K562 (cell line): ENCODE measurements at regions not wholly inside any gene's neighbourhood (a gene's known extent, or its start where the extent isn't known, plus 50 kb on each side); places are given as distances from the start of the nearest gene placed in this dataset.

Experiments used
- BHLHE40 ChIP-seq: IDR thresholded peaks from 2 replicates; pipeline ENCODE4 v1.6.1; 2011; ENCODE audit warnings: low read length, improper control_type of control experiment
- E2F5 ChIP-seq: sonication (generic); formaldehyde crosslinking; IDR thresholded peaks from 2 replicates; pipeline ENCODE4 v1.8.0; 2022; ENCODE audit warnings: mild to moderate bottlenecking, missing genetic modification reagents
- ELK1 ChIP-seq: sonication (generic); formaldehyde crosslinking; IDR thresholded peaks from 2 replicates; pipeline ENCODE4 v1.8.1; 2022; ENCODE audit warnings: missing genetic modification reagents
- FOXJ2 ChIP-seq: fragments of 200-800 bp; sonication (Bioruptor generic); IDR thresholded peaks from 2 replicates; pipeline ENCODE4 v1.6.1; 2016; ENCODE audit warnings: missing genetic modification characterization, missing compliant biosample characterization
- HIVEP1 ChIP-seq: fragments of 250-450 bp; sonication (Bioruptor Pico); IDR thresholded peaks from 2 replicates; pipeline ENCODE4 v1.4.0; 2020; ENCODE audit warnings: mild to moderate bottlenecking
- HSF4 ChIP-seq: fragments of 250-450 bp; sonication (Bioruptor Pico); IDR thresholded peaks from 2 replicates; pipeline ENCODE4 v2.1.2; 2022; ENCODE audit warnings: mild to moderate bottlenecking, moderate library complexity, borderline replicate concordance
- KLF13 ChIP-seq: fragments of 450-650 bp; IDR thresholded peaks from 2 replicates; pipeline ENCODE4 v1.6.1; 2016; ENCODE audit warnings: missing genetic modification characterization, low read depth, mild to moderate bottlenecking, missing compliant biosample characterization, moderate library complexity, borderline replicate concordance
- MTA3 ChIP-seq: fragments of 450-650 bp; formaldehyde crosslinking; IDR thresholded peaks from 2 replicates; pipeline ENCODE4 v1.6.1; 2017; ENCODE audit warnings: mild to moderate bottlenecking, borderline replicate concordance
- NONO ChIP-seq, 2 experiments: fragments of 200-400 bp in 1 of 2; fragments of 450-650 bp in 1 of 2; formaldehyde crosslinking in 1 of 2; IDR thresholded peaks; 2 replicates each; pipeline ENCODE4 v1.6.1; 2017; ENCODE audit warnings: low read depth in 2 of 2, mild to moderate bottlenecking in 2 of 2, moderate library complexity in 2 of 2, low read length in 1 of 2
- NR2F6 ChIP-seq: fragments of 450-650 bp; formaldehyde crosslinking; IDR thresholded peaks from 2 replicates; pipeline ENCODE4 v1.4.0; 2020; ENCODE audit warnings: mild to moderate bottlenecking
- OTX1 ChIP-seq: fragments of 450-650 bp; formaldehyde crosslinking; IDR thresholded peaks from 2 replicates; pipeline ENCODE4 v1.4.0; 2022; ENCODE audit warnings: mild to moderate bottlenecking
- POLR2A ChIP-seq: fragments of 450-650 bp; conservative IDR thresholded peaks from 2 replicates; pipeline ENCODE4 v1.6.1; 2016
- POLR3G ChIP-seq: IDR thresholded peaks from 2 replicates; pipeline ENCODE4 v1.6.1; 2011; ENCODE audit not compliant: insufficient read length, insufficient replicate concordance; ENCODE audit errors: extremely low read depth
- RBM15 ChIP-seq: fragments of 200-400 bp; formaldehyde crosslinking; IDR thresholded peaks from 2 replicates; pipeline ENCODE4 v1.6.1; 2018; ENCODE audit warnings: mild to moderate bottlenecking, low read length, moderate library complexity; ENCODE audit not compliant: insufficient read depth
- YY1 ChIP-seq, 3 experiments: IDR thresholded peaks; 2 replicates each; pipeline ENCODE4 v1.6.1; 2011; ENCODE audit warnings: low read length in 2 of 3, mild to moderate bottlenecking in 2 of 3, moderate library complexity in 2 of 3, borderline replicate concordance in 1 of 3, control low read depth in 1 of 3, low read depth in 1 of 3; ENCODE audit not compliant: insufficient read depth in 3 of 3, insufficient replicate concordance in 2 of 3, control insufficient read depth in 1 of 3, insufficient read length in 1 of 3; ENCODE audit errors: extremely low read depth in 1 of 3
- ZNF263 ChIP-seq: sonication (generic); formaldehyde crosslinking; IDR thresholded peaks from 2 replicates; pipeline ENCODE4 v1.8.0; 2022; ENCODE audit warnings: mild to moderate bottlenecking, missing genetic modification reagents, borderline replicate concordance
- ZNF311 ChIP-seq: fragments of 250-450 bp; sonication (Bioruptor Pico); IDR thresholded peaks from 2 replicates; pipeline ENCODE4 v1.4.0; 2020; ENCODE audit warnings: mild to moderate bottlenecking, moderate library complexity
- ZNF395 ChIP-seq: fragments of 200-800 bp; sonication (Bioruptor generic); IDR thresholded peaks from 2 replicates; pipeline ENCODE4 v1.6.1; 2017; ENCODE audit warnings: missing genetic modification characterization, missing compliant biosample characterization
- ZNF584 ChIP-seq: fragments of 200-800 bp; sonication (Bioruptor generic); IDR thresholded peaks from 2 replicates; pipeline ENCODE4 v1.6.1; 2016; ENCODE audit warnings: low read depth, mild to moderate bottlenecking, missing genetic modification characterization, missing compliant biosample characterization
- TF ChIP-seq, protein P1 (sequence below): fragments of 250-450 bp; sonication (Bioruptor Pico); IDR thresholded peaks from 2 replicates; pipeline ENCODE4 v1.5.1; 2021; ENCODE audit warnings: mild to moderate bottlenecking

GRCh38 chr6:15106958-15107643 is 138.8 kb upstream of the JARID2 start (continued):
- TF ChIP-seq ZNF311 (CRISPR knock-in tag) (0 out of 2 replicates have a peak, but pooled peaks have one; percentile 21), NONO (IDR thresholded peaks at IDR 0.05; ENCODE audit: low read depth in 2 of 2, low read length in 1 of 2) (peak in 1 of 2 experiments; percentile 36; a peak in 1 of 4 replicates), FOXJ2 (tag) (peak; percentile 68; the same call in 1 of the 2 replicates), E2F5 (CRISPR knock-in tag) (no peak), NR2F6 (CRISPR knock-in tag) (no peak), KLF13 (tag) (no peak), RBM15 (no peak), POLR3G (no peak), ELK1 (no peak), MTA3 (peak; percentile 45; the same call in 1 of the 2 replicates), ZNF584 (CRISPR knock-in tag) (no peak), POLR2A (no peak), BHLHE40 (peak; percentile 2; the same call in 1 of the 2 replicates), YY1 (IDR thresholded peaks at IDR 0.05; ENCODE audit: borderline replicate concordance in 1 of 3, control insufficient read depth in 1 of 3, extremely low read depth in 1 of 3, insufficient read depth in 3 of 3, insufficient read length in 1 of 3, insufficient replicate concordance in 2 of 3, low read depth in 1 of 3, low read length in 2 of 3) (no peak), HIVEP1 (CRISPR knock-in tag) (no peak), OTX1 (0 out of 2 replicates have a peak, but pooled peaks have one; percentile 9), HSF4 (CRISPR knock-in tag) (no peak), ZNF395 (CRISPR knock-in tag) (no peak), ZNF263 (0 out of 2 replicates have a peak, but pooled peaks have one; percentile 15)
- TF ChIP-seq, protein P1, sequence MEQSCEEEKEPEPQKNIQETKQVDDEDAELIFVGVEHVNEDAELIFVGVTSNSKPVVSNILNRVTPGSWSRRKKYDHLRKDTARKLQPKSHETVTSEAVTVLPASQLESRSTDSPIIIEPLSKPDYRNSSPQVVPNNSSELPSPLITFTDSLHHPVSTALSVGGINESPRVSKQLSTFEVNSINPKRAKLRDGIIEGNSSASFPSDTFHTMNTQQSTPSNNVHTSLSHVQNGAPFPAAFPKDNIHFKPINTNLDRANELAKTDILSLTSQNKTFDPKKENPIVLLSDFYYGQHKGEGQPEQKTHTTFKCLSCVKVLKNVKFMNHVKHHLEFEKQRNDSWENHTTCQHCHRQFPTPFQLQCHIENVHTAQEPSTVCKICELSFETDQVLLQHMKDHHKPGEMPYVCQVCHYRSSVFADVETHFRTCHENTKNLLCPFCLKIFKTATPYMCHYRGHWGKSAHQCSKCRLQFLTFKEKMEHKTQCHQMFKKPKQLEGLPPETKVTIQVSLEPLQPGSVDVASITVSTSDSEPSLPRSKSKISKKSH (CRISPR knock-in tag) = no peak
